HEK293T (cell line): ENCODE measurements at regions not wholly inside any gene's neighbourhood (a gene's known extent, or its start where the extent isn't known, plus 50 kb on each side); places are given as distances from the start of the nearest gene placed in this dataset.

Experiments
- BHLHE40 ChIP-seq: fragments of 450-650 bp; IDR thresholded peaks from 2 replicates; pipeline ENCODE4 v1.6.1; 2016; ENCODE audit warnings: mild to moderate bottlenecking, moderate library complexity, borderline replicate concordance
- ELF4 ChIP-seq: fragments of 450-650 bp; IDR thresholded peaks from 2 replicates; pipeline ENCODE4 v1.6.1; 2017; ENCODE audit warnings: antibody characterized with exemption
- FOXA1 ChIP-seq: fragments of 450-650 bp; IDR thresholded peaks from 2 replicates; pipeline ENCODE4 v1.6.1; 2016; ENCODE audit warnings: mild to moderate bottlenecking
- FOXK2 ChIP-seq: fragments of 450-650 bp; IDR thresholded peaks from 2 replicates; pipeline ENCODE4 v1.6.1; 2016; ENCODE audit warnings: mild to moderate bottlenecking
- FOXM1 ChIP-seq: fragments of 450-650 bp; IDR thresholded peaks from 2 replicates; pipeline ENCODE4 v1.6.1; 2017; ENCODE audit warnings: mild to moderate bottlenecking, borderline replicate concordance
- HDGF ChIP-seq: fragments of 450-650 bp; IDR thresholded peaks from 2 replicates; pipeline ENCODE4 v1.6.1; 2017; ENCODE audit warnings: antibody characterized with exemption, borderline replicate concordance
- SUZ12 ChIP-seq: fragments of 450-650 bp; IDR thresholded peaks from 2 replicates; pipeline ENCODE4 v1.6.1; 2016; ENCODE audit warnings: mild to moderate bottlenecking
- TF ChIP-seq, protein P1 (sequence below): fragments of 450-650 bp; IDR thresholded peaks from 2 replicates; pipeline ENCODE4 v1.6.1; 2016

DNA sequence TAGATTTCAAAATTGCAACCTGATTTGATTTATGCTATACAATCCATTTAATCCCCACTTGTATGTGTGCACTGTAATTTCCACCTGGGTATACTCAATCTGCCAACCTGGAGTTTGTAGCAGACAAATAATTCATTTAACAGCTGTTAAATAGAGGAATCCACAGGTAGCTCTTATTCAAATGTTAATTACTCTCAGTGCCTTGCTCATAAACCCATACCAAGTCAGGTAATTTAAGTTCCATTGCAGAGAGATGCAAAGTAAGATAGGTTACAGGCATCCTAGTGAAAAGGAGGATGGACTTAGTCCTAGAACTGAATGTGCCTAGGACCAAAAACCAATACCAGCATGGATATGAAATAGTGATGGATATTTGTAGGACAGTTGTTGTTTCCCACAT, 674.2 kb downstream of the TBL1XR1 start:
- TF ChIP-seq FOXA1: no peak
- TF ChIP-seq, protein P1, sequence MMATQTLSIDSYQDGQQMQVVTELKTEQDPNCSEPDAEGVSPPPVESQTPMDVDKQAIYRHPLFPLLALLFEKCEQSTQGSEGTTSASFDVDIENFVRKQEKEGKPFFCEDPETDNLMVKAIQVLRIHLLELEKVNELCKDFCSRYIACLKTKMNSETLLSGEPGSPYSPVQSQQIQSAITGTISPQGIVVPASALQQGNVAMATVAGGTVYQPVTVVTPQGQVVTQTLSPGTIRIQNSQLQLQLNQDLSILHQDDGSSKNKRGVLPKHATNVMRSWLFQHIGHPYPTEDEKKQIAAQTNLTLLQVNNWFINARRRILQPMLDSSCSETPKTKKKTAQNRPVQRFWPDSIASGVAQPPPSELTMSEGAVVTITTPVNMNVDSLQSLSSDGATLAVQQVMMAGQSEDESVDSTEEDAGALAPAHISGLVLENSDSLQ: no peak
- TF ChIP-seq HDGF: no peak
- TF ChIP-seq BHLHE40: no peak
- no peak for TF ChIP-seq ELF4
- no peak for TF ChIP-seq FOXK2
- TF ChIP-seq FOXM1: no peak
- no peak for TF ChIP-seq SUZ12
